Type B pancreatic cell (in vitro differentiated cells): ENCODE measurements at regions not wholly inside any gene's neighbourhood (a gene's known extent, or its start where the extent isn't known, plus 50 kb on each side); places are given as distances from the start of the nearest gene placed in this dataset.

ENCODE experiments used
- DNase-seq: peaks from one replicate; pipeline ENCODE4 v3.0.0; 2021; ENCODE audit warnings: mixed read lengths; ENCODE audit not compliant: unreplicated experiment; ENCODE audit errors: extremely low spot score
- H3K27ac Mint-ChIP-seq: 2 replicates; pipeline ENCODE4 v1.8.0; 2021; ENCODE audit warnings: mild to moderate bottlenecking, mixed read lengths
- H3K27me3 Mint-ChIP-seq: 2 replicates; pipeline ENCODE4 v1.8.0; 2021; ENCODE audit warnings: mixed read lengths
- H3K36me3 Mint-ChIP-seq: 2 replicates; pipeline ENCODE4 v1.8.0; 2021; ENCODE audit warnings: mixed read lengths
- H3K4me1 Mint-ChIP-seq: one replicate; pipeline ENCODE4 v1.8.0; 2021; ENCODE audit warnings: mixed read lengths; ENCODE audit not compliant: unreplicated experiment
- H3K4me3 Mint-ChIP-seq: 2 replicates; pipeline ENCODE4 v1.8.0; 2021; ENCODE audit warnings: mild to moderate bottlenecking, mixed read lengths
- H3K9me3 Mint-ChIP-seq: 2 replicates; pipeline ENCODE4 v1.8.0; 2021; ENCODE audit warnings: mixed read lengths
- CTCF ChIP-seq: fragments of 200-600 bp; sonication (generic); conservative IDR thresholded peaks from 2 replicates; pipeline ENCODE4 v1.5.0; 2021; ENCODE audit warnings: antibody characterized with exemption, mild to moderate bottlenecking

- H3K36me3 Mint-ChIP-seq = no peaks in the 10 kb centered on the region
- peaks cover 42% of the 10 kb centered on the region for H3K27me3 Mint-ChIP-seq
- H3K9me3 Mint-ChIP-seq = peaks cover 4% of the 10 kb centered on the region
- H3K27ac Mint-ChIP-seq = no peak overlapping the region
- DNase-seq = no peak
- no peak for TF ChIP-seq CTCF
- H3K4me3 Mint-ChIP-seq = no peak overlapping the region
- H3K4me1 Mint-ChIP-seq = peaks cover 8% of the 10 kb centered on the region
Measured at GRCh38 chr13:109979228-109979627, 192.8 kb upstream of the IRS2 start.

GRCh38 chr13:109977212-109977968 is 191.0 kb upstream of the IRS2 start:
- peaks cover 4% of the 10 kb centered on the region for H3K9me3 Mint-ChIP-seq
- H3K36me3 Mint-ChIP-seq = no peaks in the 10 kb centered on the region
- H3K27ac Mint-ChIP-seq = no peak overlapping the region
- H3K4me3 Mint-ChIP-seq = no peak overlapping the region
- H3K4me1 Mint-ChIP-seq = peaks cover 6% of the 10 kb centered on the region
- TF ChIP-seq CTCF = no peak
- DNase-seq = no peak
- peaks cover 53% of the 10 kb centered on the region for H3K27me3 Mint-ChIP-seq

GRCh38 chr13:109976206-109976997 is 190.0 kb upstream of the IRS2 start:
- no peak for TF ChIP-seq CTCF
- no peak for DNase-seq
- Mint-ChIP-seq H3K27ac (no peak overlapping the region), H3K27me3 (peaks cover 62% of the 10 kb centered on the region), H3K4me3 (no peak overlapping the region), H3K36me3 (no peaks in the 10 kb centered on the region), H3K4me1 (peaks cover 6% of the 10 kb centered on the region), H3K9me3 (peaks cover 4% of the 10 kb centered on the region)

- DNase-seq = no peak
- Mint-ChIP-seq H3K4me1 (peaks cover 6% of the 10 kb centered on the region), H3K27me3 (peaks cover 72% of the 10 kb centered on the region), H3K36me3 (no peaks in the 10 kb centered on the region), H3K4me3 (no peak overlapping the region), H3K27ac (no peak overlapping the region), H3K9me3 (peaks cover 10% of the 10 kb centered on the region)
- no peak for TF ChIP-seq CTCF
Measured at GRCh38 chr13:109974354-109974753, 188.0 kb upstream of the IRS2 start.

- H3K4me1 Mint-ChIP-seq = peaks cover 6% of the 10 kb centered on the region
- H3K27ac Mint-ChIP-seq = no peak overlapping the region
Measured at GRCh38 chr13:109973279-109973678, 186.9 kb upstream of the IRS2 start.

More at GRCh38 chr13:109973279-109973678, 186.9 kb upstream of the IRS2 start:
- Mint-ChIP-seq H3K36me3 (no peaks in the 10 kb centered on the region), H3K9me3 (peaks cover 12% of the 10 kb centered on the region), H3K4me3 (no peak overlapping the region), H3K27me3 (peaks cover 77% of the 10 kb centered on the region)
- DNase-seq = no peak
- TF ChIP-seq CTCF = no peak
